Mucosa of gallbladder (tissue), 1 donor: ENCODE measurements at regions not wholly inside any gene's neighbourhood (a gene's known extent, or its start where the extent isn't known, plus 50 kb on each side); places are given as distances from the start of the nearest gene placed in this dataset.
"Not testable (repeated sequence)": the region's sequence is repeated elsewhere in the genome, so short reads cannot be mapped to it uniquely, and the experiment has no call there.

Source experiments
- DNase-seq: peaks from one replicate; pipeline ENCODE4 v3.0.0-alpha.2; 2020; ENCODE audit warnings: low spot score
- donor health status: DM: no; HTN: no; CAD: no.

DNA sequence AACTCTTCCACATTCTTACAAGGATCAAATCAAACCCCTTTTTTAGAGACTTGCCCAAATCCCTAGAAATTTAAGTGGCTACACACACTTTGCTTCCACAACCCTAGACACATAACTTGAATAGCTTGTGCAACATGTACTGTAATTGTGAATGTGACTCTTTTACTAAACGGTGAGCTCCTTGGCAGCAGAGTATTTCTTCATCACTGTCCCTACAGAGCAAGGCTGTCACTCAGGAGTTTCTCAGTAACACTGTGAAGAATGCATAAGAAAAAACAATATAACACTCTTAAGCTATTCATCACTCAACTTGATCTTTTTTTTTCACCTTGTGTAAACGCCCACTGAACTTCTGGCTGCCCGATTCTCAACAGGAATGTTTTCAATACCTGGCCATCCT lies 53.8 kb upstream of the ADAMTS18 start:
- DNase-seq, result no peak

DNA sequence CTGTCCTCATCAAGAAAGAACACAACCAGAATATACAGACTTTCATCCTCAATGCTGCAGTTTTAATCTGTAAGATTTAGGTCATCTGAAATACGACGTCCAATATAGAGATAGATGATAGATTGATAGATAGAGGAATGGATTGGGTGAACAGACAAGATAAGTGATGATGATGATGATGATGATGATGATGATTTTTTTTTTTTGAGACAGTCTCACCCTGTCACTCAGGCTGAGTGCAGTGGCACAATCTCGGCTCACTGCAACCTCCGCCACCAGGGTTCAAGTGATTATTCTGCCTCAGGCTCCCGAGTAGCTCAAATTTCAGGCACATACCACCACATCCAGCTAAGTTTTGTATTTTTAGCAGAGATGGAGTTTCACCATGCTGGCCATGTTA lies 56.3 kb upstream of the ADAMTS18 start:
- DNase-seq, result no peak

DNA sequence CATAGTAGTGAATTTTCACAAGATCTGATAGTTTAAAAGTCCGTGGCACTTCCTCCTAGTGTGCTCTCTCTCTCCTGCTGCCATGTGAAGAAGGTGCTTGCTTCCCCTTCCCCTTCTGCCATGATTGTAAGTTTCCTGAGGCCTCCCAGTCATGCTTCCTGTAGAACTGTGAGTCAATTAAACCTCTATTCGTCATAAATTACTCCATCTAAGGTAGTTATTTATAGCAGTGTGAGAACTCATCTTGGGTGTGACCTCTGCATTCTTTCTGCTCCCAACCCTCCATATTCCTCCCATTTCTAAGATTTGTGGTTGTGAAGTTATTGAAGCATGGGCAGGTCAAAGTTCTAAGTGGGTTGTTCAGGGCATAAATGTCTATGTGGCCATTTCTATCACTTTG lies 62.1 kb upstream of the ADAMTS18 start:
- no peak for DNase-seq

DNA sequence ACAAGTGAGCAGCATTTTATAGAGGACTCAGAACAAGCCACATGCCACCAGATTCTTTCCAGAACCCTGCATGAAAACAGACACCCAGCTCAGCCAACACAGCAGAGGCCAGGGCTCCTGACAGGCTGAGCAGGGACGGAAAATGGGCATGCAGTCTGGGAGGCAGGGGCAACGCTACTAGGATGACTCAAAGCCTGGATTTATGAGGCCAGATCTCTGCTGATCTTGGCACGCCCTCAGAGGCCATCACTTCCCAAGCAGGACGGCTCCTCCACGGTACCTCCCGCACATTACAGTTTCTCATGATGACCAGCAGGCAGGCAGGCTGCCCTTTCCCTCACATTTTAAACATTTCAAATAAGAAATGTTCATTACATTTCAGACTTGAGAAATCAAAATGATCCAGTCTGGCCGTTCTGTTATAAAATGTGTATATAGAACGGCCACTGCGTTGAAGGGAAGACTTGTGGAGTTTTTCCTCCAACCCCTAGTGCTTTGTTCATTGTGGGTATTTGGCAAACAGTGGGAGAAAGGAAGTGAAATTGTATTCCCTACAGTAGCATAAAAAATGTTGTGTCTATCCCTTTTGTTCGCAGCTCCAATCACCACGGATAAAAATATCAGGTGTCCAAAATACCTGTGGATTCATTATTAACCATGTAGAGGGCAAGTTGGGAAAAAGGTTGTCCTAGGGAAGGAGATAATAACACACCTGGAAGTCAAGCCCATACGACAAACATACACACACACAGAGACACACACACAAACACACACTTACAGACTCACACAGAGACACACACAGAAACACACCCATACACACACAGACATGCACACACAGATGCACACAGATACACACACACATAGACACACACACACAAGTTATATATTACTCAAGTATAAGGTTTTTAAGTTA lies 64.8 kb upstream of the ADAMTS18 start:
- no peak for DNase-seq

DNA sequence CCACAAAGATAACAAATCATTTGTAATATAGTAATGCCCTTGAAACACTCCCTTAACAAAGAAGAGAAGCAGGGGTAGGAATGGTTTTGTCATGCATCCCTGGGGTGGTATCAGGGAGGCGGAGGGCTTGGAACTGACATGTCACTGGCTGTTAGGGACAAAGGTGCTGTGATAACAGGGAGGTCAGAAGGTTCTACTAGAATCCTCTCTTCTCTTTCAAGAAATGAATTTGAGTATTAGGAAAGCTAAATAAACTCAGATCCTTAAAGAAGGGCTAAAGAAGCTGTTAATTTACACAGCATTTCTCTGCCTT lies 65.4 kb upstream of the ADAMTS18 start:
- DNase-seq, result no peak

DNA sequence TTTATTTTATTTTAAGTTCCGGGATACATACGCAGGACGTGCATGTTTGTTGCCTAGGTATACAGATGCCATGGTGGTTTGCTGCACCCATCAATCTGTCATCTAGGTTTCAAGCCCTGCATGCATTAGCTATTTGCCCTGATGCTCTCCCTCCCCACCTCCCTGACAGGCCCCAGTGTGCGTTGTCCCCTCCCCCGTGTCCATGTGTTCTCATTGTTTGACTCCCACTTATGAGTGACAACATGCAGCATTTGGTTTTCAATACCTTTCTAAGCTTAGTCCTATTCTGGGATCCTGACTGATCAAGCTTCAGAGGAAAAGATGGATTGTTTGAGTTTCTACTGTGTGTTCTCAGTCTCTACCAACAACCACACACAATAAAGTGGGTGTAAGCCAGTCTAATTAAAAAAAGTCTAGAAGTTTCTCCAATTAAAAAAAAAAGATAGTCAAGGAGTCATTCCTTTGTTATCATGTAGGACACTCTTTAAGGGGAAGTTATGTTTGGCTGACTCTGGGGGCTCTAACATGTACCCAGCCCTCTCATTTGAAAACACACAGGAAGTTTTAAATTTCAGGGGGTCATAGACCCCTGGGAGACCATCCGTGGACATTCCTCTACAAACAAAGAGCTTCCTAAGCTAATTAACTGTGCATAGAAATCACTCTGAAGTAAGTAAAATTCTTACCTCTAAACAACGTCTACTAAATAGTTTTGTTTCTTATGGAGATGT lies 66.3 kb upstream of the ADAMTS18 start:
- DNase-seq, result no peak

DNA sequence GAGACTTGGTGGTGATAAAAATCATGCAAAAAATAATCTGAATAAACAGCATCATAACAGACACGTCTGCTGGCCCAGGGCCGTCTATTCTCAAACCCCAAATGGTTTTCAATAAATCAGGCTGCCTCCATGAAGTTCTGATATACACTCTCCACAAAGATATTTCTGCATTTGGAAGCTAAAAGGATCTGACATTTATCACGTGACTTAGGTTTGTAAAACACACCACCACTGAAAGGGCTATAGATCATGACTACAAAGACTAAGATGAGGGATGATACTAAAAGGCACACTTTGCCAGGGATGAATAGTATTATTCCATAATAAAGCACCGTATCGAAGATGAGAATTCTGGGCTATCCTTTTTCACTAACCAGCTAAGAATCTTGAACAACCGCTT lies 67.6 kb upstream of the ADAMTS18 start:
- DNase-seq, result no peak

DNA sequence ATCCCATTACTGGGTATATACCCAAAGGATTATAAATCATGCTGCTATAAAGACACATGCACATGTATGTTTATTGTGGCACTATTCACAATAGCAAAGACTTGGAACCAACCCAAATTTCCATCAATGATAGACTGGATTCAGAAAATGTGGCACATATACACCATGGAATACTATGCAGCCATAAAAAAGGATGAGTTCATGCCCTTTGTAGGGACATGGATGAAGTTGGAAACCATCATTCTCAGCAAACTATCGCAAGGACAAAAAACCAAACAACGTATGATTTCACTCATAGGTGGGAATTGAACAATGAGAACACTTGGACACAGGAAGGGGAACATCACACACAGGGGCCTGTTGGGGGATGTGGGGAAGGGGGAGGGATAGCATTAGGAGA lies 71.7 kb upstream of the ADAMTS18 start:
- DNase-seq, result not testable (repeated sequence)

DNA sequence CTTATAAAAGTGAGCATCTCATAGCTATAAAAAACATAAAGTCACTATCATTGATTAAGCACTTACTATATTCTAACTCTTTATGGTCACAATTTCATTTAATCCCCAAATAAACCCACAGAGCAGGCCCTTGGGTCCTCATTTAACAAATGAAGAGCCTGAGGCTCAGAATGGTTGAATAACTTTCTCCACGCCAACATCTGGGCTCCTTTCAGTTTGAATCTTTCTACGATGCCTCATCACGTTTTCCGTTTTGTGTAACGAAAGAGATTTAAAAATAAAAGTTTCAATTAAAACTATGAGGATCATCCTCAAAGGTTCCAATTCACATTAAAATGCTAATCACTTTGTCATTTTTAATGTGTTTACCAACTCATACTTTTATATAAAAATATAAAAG lies 74.2 kb upstream of the ADAMTS18 start:
- DNase-seq, result no peak

DNA sequence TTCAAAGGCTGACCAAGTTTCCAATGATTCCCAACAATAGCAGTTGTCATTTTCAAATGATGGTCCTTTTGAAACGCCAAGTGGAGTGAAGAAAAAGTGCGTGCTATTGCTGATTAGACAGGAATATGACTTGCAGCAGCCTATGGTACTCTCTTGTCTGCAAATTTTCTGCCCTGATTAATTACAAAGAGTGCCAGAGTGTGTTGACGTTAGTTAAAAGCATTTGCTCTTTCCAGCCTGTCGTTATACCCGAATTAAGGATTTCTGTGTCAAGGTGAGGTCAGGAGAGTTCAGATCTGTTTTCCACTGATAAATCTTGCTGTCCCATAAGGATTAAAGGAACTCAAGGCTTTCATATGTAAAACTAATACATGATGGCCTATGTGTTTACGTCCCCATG lies 75.0 kb upstream of the ADAMTS18 start:
- no peak for DNase-seq

DNA sequence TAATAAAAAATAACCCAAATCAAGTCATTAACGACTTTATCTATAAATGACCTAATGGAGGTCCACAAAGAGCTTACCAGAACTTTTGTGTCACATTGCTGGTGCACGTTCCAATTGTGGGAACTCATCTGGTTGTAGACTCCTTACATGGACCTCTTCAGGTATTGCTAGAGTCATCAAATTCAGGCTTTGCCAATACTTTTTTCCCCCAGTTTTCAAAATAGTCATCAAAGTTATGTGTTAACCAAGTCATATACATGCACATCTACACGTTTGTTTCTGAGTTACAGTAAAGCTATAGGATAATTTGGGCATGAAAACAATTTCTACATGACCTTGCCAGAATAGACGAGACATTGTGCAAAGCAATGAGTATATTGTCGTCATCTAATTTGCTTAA lies 76.2 kb upstream of the ADAMTS18 start:
- DNase-seq, result no peak

DNA sequence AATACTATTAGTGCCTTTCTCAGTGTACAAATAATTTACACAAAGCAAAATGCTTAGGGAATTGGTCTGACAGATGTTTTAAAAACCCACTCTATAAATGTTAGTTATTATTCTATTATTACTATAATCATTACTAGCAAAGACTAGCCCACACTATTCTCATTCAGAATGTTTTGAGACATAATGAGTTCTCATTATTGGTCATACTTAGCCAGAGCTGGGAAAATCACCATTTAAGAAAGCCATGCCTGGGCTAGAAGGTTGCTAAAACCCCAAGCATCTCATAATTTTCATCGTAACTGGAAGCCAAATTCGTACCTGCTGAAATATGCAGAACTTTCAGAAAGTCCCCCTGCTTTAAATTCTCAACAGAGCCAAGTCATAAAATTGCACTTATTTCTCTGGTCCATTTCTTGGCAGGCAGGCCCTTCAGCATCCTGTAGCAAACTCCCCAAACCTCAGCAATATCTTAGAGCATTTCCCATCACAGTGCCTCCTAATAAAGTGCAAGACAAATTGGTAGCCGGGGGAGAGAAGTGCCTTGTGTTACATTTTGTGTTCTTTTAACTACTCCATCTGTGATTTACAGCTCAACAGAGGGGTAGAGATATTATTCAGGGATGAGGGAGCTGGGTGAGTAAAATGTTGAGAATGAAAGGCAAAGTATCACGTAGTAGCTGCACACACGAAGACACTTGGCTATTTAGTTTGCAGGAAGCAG lies 79.8 kb upstream of the ADAMTS18 start:
- DNase-seq, result no peak

DNA sequence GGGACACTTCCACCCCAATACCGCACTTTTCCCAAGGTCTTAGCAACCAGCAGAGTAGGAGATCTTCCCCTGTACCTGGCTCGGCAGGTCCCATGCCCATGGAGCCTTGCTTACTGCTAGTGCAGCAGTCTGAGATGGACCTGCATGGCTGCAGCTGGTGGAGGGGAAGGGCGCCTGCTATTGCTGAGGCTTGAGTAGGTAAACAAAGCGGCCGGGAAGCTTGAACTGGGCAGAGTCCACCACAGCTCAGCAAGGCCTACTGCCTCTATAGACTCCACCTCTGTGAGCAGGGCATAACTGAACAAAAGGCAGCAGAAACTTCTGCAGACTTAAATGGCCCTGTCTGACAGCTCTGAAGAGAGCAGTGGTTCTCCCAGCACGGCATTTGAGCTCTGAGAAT lies 90.4 kb upstream of the ADAMTS18 start:
- not testable (repeated sequence) for DNase-seq

DNA sequence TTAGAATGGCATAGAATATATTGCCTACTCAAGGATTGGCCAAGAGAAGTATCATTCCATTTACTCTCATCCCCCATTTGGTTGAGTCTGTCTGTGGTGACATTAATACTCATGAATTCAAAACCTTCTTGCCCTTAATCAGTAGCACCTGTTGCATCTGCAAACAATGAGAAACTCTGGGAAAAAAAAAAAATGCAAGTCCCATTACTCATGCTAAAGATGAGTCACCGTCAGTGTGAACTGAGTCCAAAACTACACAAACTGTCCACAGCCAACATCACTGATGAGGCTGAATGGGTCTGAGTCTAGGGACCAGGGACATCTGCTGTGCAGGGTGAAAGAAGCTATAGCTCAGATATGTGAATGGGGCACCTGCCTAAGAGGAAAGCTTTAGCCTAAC lies 96.9 kb upstream of the ADAMTS18 start:
- DNase-seq, result no peak

DNA sequence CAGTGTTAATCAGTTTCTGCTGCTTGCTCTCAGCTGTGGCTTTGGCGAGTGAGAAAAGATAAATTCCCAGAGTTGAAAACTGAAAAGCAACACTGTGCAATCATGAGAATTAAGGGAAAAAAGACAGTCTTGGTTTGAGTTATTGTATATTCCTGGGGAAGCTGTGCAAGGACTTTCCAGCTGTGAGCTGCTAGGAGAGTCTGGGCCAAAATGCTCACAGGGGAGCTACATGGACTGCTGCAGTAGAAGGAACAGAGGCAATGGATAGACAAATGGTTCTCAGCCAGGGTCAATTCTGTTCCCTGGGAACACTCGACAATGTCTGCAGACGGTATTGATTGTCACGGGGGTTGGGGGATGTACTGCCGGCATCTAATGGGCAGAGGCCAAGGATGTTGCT lies 102.0 kb upstream of the ADAMTS18 start:
- no peak for DNase-seq

DNA sequence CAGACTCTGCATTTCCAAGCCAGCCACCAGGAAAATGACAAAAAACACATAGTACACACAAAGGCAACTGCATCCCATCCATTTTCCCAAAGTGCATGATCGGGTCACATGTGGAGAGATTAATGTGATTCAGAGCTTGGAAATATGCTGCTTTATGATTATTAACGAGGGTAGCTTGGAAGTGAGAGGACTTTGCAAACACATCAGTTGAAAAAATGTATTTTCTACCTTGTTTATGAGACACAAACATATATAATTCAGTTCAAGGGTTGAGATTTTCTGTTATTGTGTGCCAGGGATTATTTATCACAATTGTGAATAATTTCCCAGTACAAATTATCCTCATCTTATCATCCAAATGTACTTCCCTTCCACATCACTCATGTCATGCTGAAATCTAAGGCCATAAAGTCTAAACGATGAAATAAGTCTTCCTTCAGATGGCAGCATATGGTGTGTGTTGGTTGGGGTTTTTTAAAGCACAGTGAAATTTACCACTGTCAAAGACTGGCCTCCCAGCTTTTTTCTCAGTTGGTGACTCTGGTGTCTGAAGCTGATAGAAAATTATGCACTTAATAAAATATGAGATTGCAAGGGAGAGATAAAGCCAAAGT lies 104.7 kb upstream of the ADAMTS18 start:
- no peak for DNase-seq

DNA sequence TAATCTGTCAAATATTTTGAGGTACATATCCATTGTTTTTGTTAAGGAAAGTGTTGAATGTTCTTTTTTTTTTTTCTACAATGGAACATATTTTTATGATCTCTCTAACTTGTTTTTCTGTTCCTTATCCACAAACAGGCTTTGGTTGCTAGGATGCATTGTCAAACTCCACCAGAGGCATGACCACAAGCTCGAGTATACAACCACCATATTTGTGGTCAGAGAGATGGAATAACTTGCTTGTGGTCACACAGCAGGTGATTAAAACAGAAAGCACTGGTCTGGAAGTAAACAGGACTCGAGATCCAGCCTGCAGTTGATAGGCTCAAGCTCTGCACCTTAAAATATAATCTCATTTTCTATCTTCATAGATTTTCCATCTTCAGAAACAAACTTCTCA lies 105.8 kb upstream of the ADAMTS18 start:
- DNase-seq, result no peak

DNA sequence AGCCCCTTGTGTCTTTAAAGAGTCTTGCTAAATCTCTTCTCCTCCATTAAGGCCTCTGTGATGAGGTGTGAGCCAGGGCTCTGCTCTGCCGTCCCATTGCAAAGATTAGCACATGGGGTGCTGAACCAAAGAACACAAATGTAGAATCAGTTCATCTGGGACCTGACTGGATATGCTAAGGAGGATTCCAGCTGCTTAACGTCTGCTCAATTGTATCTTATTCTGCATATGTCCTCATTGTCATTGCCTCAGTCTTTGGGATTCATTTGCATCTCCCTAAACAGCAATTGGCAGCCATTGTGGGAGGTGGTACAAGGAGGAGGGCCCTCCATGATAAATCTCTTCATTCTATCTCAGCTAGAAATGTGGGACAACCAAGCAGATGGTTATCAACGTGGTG lies 106.3 kb upstream of the ADAMTS18 start:
- DNase-seq, result no peak

DNA sequence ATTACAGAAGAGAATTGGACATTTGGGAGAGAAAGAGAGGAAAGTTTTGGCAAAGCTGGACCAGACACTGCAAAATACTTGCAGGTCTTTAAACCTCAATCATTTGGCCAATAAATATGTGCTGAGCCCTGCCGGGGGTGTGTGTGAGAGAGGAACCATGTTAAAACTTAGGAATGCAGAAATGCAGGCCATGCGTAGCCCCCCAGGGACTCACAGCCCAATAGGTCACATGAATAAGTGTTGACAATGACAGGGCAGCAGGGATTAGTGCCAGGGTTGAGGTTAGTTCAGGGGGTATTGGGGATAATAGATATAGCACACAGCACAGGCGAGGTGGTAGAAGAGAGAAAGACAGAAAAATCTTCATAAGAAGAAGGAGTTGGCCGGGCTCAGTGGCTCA lies 113.3 kb upstream of the ADAMTS18 start:
- DNase-seq, result no peak

DNA sequence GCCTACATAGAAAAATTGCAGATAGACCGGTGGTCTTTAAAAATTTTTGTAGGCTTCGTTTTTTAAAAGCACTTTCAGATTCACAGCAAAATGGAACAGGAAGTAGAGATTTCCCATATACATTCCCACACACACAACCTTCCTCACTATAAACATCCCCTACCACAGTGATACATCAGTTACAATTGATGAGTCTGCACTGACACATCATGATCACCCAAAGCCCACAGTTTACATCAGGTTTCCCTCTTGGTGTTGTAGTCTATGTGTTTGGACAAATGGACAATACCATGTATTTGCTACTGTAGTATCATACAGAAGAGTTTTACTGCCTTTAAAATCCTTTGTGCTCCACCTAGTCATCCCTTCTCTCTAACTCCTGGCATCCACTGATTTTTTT lies 113.9 kb upstream of the ADAMTS18 start:
- no peak for DNase-seq

DNA sequence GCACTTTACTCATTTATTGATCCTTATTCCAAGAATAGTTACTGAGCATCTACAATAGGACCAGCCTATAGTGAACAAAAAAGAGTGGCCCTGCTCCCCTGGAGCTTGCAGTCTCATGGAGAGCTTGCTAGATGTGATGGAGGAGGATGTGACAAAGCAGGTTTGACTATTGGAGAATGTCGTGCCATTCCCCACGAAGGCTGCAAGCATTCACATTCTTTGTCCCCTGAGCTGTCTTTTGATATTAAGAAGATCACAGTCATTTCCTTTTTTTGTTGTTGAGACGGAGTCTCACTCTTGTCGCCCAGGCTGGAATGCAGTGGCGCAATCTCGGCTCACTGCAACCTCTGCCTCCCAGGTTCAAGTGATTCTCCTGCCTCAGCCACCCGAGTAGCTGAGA lies 115.0 kb upstream of the ADAMTS18 start:
- DNase-seq, result no peak

DNA sequence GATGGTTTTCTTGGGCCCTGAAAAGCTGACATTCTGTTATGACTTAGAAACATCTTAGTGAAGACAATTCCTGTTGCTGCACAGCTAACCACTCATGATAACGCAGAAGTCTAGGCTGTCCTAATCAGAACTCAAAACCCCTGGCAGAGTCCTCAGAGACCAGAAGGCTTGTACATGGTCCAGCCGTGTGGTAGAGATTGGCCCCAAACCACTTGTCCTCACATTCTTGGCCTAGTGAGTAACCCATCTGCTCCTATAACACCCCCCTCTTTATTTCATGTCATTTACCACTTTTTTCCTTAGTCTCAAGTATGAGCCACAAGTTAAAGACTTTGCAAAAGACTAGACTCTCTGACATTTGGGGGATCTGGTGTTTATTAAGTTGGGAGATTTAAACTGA lies 116.5 kb upstream of the ADAMTS18 start:
- DNase-seq, result no peak
